ENCODE measurements at regions not wholly inside any gene's neighbourhood (a gene's known extent, or its start where the extent isn't known, plus 50 kb on each side); places are given as distances from the start of the nearest gene placed in this dataset.

- DNase-seq = no peak
Measured at GRCh38 chr20:55676097-55676496, 329.2 kb downstream of the CBLN4 start.

GRCh38 chr20:55668631-55669030, 336.7 kb downstream of the CBLN4 start:
- Histone ChIP-seq H3K27ac (no peak overlapping the region), H3K4me1 (no peaks in the 10 kb centered on the region), H3K27me3 (replicated peaks in 1 of 7) (no peaks in the 10 kb centered on the region), H3K36me3 (no peaks in the 10 kb centered on the region), H3K4me3 (no peak overlapping the region), H3K9me3 (no peaks in the 10 kb centered on the region)
- intact Hi-C loops (cut with DNase I; ENCODE audit: low total_unique reads) = no loop called here
- 74 to 90% (median 79%) methylated on average over 1 of the region's 1 CpG for WGBS, 5 donors
- no peak for DNase-seq
- TF ChIP-seq CTCF (IDR thresholded peaks at IDR 0.05 in 8 of 11, conservative IDR thresholded peaks at IDR 0.05 in 3 of 11) = no peak
- TF ChIP-seq POLR2AphosphoS5 (IDR thresholded peaks at IDR 0.05) = no peak
- TF ChIP-seq POLR2A (IDR thresholded peaks at IDR 0.05) = no peak

More at GRCh38 chr20:55676097-55676496, 329.2 kb downstream of the CBLN4 start:
- Histone ChIP-seq H3K36me3 (no peaks in the 10 kb centered on the region), H3K27me3 (replicated peaks in 1 of 7) (no peaks in the 10 kb centered on the region), H3K4me1 (no peaks in the 10 kb centered on the region), H3K4me3 (no peak overlapping the region), H3K9me3 (no peaks in the 10 kb centered on the region), H3K27ac (no peak overlapping the region)
- 70 to 87% (median 76%) methylated on average over 5 of the region's 5 CpGs for WGBS, 5 donors
- TF ChIP-seq POLR2AphosphoS5 (IDR thresholded peaks at IDR 0.05) (no peak), CTCF (IDR thresholded peaks at IDR 0.05 in 8 of 11, conservative IDR thresholded peaks at IDR 0.05 in 3 of 11) (no peak), POLR2A (IDR thresholded peaks at IDR 0.05) (no peak)
- intact Hi-C loops (cut with DNase I; ENCODE audit: low total_unique reads) = no loop called here

- H3K9me3 ChIP-seq = no peaks in the 10 kb centered on the region
- no peaks in the 10 kb centered on the region for H3K4me1 ChIP-seq
- DNase-seq = no peak
- TF ChIP-seq POLR2AphosphoS5 (IDR thresholded peaks at IDR 0.05) (no peak), CTCF (IDR thresholded peaks at IDR 0.05 in 8 of 11, conservative IDR thresholded peaks at IDR 0.05 in 3 of 11) (no peak)
- H3K27me3 ChIP-seq (replicated peaks in 1 of 7) = no peaks in the 10 kb centered on the region
- intact Hi-C loops (cut with DNase I; ENCODE audit: low total_unique reads) = no loop called here
- H3K4me3 ChIP-seq = no peak overlapping the region
- WGBS, 5 donors = 72 to 78% (median 75%) methylated on average over 3 of the region's 3 CpGs
- H3K36me3 ChIP-seq = no peaks in the 10 kb centered on the region
- no peak overlapping the region for H3K27ac ChIP-seq
Measured at GRCh38 chr20:55667955-55668354, 337.4 kb downstream of the CBLN4 start.

- DNase-seq = no peak
- H3K36me3 ChIP-seq = no peaks in the 10 kb centered on the region
- H3K27ac ChIP-seq = no peak overlapping the region
- TF ChIP-seq CTCF (IDR thresholded peaks at IDR 0.05 in 8 of 11, conservative IDR thresholded peaks at IDR 0.05 in 3 of 11) = no peak
- TF ChIP-seq POLR2AphosphoS5 (IDR thresholded peaks at IDR 0.05) = no peak
- TF ChIP-seq POLR2A (IDR thresholded peaks at IDR 0.05) = no peak
- H3K9me3 ChIP-seq = no peaks in the 10 kb centered on the region
- no peaks in the 10 kb centered on the region for H3K4me1 ChIP-seq
- H3K27me3 ChIP-seq (replicated peaks in 1 of 7) = no peaks in the 10 kb centered on the region
- intact Hi-C loops (cut with DNase I; ENCODE audit: low total_unique reads) = no loop called here
- H3K4me3 ChIP-seq = no peak overlapping the region
- whole genome bisulfite sequencing, 5 donors = 68 to 82% (median 74%) methylated on average over 4 of the region's 4 CpGs
Measured at GRCh38 chr20:55667024-55667423, 338.3 kb downstream of the CBLN4 start.

Measured in spleen (tissue), 11 donors.